Upper lobe of left lung (tissue), 4 donors: ENCODE measurements at regions not wholly inside any gene's neighbourhood (a gene's known extent, or its start where the extent isn't known, plus 50 kb on each side); places are given as distances from the start of the nearest gene placed in this dataset.

Experiments
- CTCF ChIP-seq, 6 experiments: fragments of 450-650 bp in 4 of 6; fragments of 200-600 bp in 2 of 6; sonication (generic) in 2 of 6; IDR thresholded peaks; one replicate each; pipeline ENCODE4 v1.5.1; 2016 to 2019; ENCODE audit warnings: antibody characterized with exemption in 6 of 6
- EP300 ChIP-seq, 4 donors: sonication (generic); formaldehyde crosslinking; IDR thresholded peaks; one replicate each; pipeline ENCODE4 v1.5.1; 2017; ENCODE audit warnings: antibody characterized with exemption in 4 of 4, control low read depth in 2 of 4
- POLR2A ChIP-seq, 4 donors: fragments of 450-650 bp; IDR thresholded peaks; one replicate each; pipeline ENCODE4 v1.5.1; 2016 to 2017; ENCODE audit warnings: antibody characterized with exemption in 4 of 4, mild to moderate bottlenecking in 2 of 4
- POLR2AphosphoS5 ChIP-seq, 2 donors: sonication (generic); formaldehyde crosslinking; IDR thresholded peaks; one replicate each; pipeline ENCODE4 v1.5.1; 2017; ENCODE audit warnings: antibody characterized with exemption in 2 of 2

GRCh38 chr1:60149251-60149650, 75.7 kb upstream of the C1orf87 start:
- no peak for TF ChIP-seq CTCF (IDR thresholded peaks at IDR 0.05)
- no peak for TF ChIP-seq POLR2AphosphoS5 (IDR thresholded peaks at IDR 0.05)
- no peak for TF ChIP-seq POLR2A (IDR thresholded peaks at IDR 0.05)
- TF ChIP-seq EP300 (IDR thresholded peaks at IDR 0.05), result no peak
